IMR-90 (cell line): ENCODE measurements at regions not wholly inside any gene's neighbourhood (a gene's known extent, or its start where the extent isn't known, plus 50 kb on each side); places are given as distances from the start of the nearest gene placed in this dataset.

Source experiments
- BHLHE40 ChIP-seq: fragments of 150-350 bp; IDR thresholded peaks from 2 replicates; pipeline ENCODE4 v1.6.1; 2016; ENCODE audit warnings: mild to moderate bottlenecking, low read depth, low read length
- CHD1 ChIP-seq: IDR thresholded peaks from 2 replicates; pipeline ENCODE4 v1.6.1; 2012; ENCODE audit warnings: low read depth, low read length, improper control_type of control experiment
- MAZ ChIP-seq: IDR thresholded peaks from 2 replicates; pipeline ENCODE4 v1.6.1; 2012; ENCODE audit warnings: low read depth, mild to moderate bottlenecking, low read length, improper control_type of control experiment, moderate library complexity, borderline replicate concordance
- MXI1 ChIP-seq: IDR thresholded peaks from 2 replicates; pipeline ENCODE4 v1.6.1; 2012; ENCODE audit warnings: low read depth, mild to moderate bottlenecking, low read length, moderate library complexity, borderline replicate concordance
- POLR2A ChIP-seq: IDR thresholded peaks from 2 replicates; pipeline ENCODE4 v1.6.1; 2012; ENCODE audit warnings: mild to moderate bottlenecking, low read depth, low read length
- RCOR1 ChIP-seq: IDR thresholded peaks from 2 replicates; pipeline ENCODE4 v1.6.1; 2012; ENCODE audit warnings: mild to moderate bottlenecking, low read length, improper control_type of control experiment; ENCODE audit not compliant: insufficient replicate concordance
- SMC3 ChIP-seq: fragments of 150-350 bp; IDR thresholded peaks from 2 replicates; pipeline ENCODE4 v1.6.1; 2016; ENCODE audit warnings: low read depth, mild to moderate bottlenecking, antibody characterized with exemption, low read length, moderate library complexity
- TF ChIP-seq, protein P1 (sequence below): conservative IDR thresholded peaks from 2 replicates; pipeline ENCODE4 v1.5.1; 2012; ENCODE audit warnings: mild to moderate bottlenecking, low read depth, low read length, improper control_type of control experiment
- TF ChIP-seq, protein P2 (sequence below): fragments of 150-350 bp; IDR thresholded peaks from 2 replicates; pipeline ENCODE4 v1.6.1; 2017; ENCODE audit warnings: mild to moderate bottlenecking, antibody characterized with exemption, low read length, low read depth

GRCh38 chr12:125393569-125393968 lies 328.3 kb downstream of the AACS start:
- TF ChIP-seq, protein P1, sequence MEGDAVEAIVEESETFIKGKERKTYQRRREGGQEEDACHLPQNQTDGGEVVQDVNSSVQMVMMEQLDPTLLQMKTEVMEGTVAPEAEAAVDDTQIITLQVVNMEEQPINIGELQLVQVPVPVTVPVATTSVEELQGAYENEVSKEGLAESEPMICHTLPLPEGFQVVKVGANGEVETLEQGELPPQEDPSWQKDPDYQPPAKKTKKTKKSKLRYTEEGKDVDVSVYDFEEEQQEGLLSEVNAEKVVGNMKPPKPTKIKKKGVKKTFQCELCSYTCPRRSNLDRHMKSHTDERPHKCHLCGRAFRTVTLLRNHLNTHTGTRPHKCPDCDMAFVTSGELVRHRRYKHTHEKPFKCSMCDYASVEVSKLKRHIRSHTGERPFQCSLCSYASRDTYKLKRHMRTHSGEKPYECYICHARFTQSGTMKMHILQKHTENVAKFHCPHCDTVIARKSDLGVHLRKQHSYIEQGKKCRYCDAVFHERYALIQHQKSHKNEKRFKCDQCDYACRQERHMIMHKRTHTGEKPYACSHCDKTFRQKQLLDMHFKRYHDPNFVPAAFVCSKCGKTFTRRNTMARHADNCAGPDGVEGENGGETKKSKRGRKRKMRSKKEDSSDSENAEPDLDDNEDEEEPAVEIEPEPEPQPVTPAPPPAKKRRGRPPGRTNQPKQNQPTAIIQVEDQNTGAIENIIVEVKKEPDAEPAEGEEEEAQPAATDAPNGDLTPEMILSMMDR: no peak
- TF ChIP-seq POLR2A: no peak
- TF ChIP-seq, protein P2, sequence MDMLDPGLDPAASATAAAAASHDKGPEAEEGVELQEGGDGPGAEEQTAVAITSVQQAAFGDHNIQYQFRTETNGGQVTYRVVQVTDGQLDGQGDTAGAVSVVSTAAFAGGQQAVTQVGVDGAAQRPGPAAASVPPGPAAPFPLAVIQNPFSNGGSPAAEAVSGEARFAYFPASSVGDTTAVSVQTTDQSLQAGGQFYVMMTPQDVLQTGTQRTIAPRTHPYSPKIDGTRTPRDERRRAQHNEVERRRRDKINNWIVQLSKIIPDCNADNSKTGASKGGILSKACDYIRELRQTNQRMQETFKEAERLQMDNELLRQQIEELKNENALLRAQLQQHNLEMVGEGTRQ: no peak
- no peak for TF ChIP-seq CHD1
- no peak for TF ChIP-seq MAZ
- TF ChIP-seq RCOR1: no peak
- TF ChIP-seq BHLHE40: no peak
- no peak for TF ChIP-seq SMC3
- TF ChIP-seq MXI1: no peak
